ENCODE measurements at regions not wholly inside any gene's neighbourhood (a gene's known extent, or its start where the extent isn't known, plus 50 kb on each side); places are given as distances from the start of the nearest gene placed in this dataset.

DNA sequence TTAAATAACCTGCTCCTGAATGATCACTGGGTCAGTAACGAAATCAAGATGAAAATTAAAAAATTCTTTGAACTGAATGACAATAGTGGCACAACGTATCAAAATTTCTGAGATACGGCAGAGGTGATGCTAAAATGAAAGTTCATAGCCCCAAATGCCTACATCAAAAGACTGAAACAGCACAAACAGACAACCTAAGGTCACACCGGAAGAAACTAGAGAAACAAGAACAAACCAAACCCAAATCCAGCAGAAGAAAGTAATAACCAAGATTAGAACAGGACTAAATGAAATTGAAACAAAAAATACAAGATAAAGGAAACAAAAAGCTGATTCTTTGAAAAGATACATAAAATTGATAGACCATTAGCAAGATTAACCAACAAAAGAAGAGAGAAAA lies 324.1 kb downstream of the RBM26 start:
- no peak for DNase-seq

DNA sequence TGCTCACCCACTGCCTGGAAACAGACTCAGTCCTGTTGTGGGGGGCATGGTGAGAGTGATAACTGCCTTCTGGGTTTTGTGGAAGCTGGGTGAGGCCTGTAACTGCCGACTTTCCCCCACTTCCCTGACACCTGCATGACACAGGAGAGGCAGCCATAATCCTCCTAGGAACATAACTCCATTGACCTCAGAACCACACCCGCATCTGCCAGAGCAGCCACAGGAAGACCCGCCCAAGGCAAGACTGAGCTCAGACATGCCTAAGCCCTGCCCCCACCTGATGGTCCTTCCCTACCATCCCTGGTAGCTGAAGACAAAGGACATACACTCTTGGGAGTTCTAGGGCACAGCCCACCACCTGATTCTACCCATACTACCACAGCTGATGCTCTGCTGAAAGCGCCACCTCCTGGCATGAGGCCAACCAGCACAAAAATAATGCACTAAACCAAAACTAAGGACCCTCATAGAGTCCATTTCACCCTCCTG lies 326.7 kb downstream of the RBM26 start:
- DNase-seq = no peak

DNA sequence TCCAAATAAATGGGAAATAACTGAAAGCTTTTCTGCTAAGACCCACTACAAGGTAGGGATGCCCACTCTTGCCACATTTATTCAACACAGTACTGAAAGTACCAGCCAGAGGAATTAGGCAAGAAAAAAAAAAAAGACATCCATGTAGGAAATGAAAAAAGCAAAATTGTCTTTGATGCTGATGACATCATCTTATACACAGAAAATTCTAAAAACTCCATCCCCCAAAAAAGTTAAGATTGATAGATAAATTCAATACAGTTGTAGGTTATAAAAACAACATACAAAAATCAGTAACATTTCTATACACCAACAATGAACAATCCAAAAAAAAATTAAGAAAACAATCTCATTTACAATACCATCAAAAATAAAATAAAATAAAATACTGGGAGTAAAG lies 330.4 kb downstream of the RBM26 start:
- DNase-seq = no peak

DNA sequence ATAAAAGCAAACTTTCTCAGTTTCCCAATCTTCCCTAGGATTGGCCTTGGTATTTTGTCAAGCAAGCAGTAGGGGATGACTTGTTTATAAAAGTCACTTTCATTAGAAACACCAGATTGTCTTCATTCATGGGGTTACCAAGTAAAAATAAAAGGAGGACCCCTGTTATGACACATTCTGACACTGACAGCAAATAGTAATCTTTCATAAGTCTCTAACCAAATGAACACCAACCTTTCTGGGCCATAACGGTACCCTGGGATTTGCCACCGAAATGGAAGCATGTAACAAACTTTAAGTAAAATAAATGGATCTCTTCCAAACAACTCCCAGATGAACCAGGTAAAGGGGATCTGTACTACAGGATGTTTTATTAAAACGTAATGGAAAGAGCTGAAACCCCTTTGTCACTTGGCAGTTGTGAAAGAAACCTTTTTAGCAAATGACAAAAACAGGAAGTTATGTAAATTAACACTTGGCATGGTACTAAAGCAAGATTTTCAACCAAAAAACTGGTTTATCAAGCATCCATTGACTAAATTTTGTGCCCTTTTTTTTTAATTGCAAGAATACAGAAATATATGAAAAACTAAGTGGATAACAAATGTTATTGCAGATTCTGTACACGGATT lies 335.6 kb downstream of the RBM26 start:
- DNase-seq = no peak

DNA sequence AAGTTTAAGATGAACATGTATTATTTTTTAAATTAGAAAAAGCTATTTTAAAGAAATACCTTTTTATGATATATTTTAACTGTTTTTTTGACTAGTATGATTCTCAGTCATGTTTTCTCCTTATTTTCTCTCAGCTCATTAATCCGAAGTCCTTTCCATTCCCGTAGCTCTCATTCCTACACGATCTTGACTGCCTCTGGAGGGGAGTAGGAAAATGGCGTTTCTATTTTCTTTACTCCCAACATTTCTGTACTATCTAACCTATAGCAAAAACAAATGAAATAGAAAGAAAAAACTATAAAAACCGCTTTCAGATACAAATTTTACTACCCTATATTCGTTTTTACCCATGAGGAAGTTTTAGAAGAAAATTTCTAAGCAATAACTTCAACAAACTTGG lies 343.8 kb downstream of the RBM26 start:
- DNase-seq = no peak

DNA sequence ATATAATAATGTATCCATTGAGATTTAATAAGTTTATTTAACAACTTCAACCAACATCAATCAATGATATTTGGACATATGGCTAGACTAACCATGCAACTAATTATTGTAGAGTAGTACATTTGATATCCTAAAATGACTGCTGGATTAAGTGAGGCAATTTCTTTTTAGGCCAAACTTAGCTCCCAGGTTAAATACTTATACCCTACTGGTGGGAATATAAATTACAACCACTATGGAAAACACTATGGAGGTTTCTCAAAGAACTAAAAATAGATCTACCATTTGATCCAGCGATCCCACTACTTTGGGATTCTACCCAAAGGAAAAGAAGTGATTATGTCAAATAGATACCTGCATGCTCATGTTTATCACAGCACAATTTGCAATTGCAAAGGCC lies 345.8 kb downstream of the RBM26 start:
- no peak for DNase-seq

DNA sequence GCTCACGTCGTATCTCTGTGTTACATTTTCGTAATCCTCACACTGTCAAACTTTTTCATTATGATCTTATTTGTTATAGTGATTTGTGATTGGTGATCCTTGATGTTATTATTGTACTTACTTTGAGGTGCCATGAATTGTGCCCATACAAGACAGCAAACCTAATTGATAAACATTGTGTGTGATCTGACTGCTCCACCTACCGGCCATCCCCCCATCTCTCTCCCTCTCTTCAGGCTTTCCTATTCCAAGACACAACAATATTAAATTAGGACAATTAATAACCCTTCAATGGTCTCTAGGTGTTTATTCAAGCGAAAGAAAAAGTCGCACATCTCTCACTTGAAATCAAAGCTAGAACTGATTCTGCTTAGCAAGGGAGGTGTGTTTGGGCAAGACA lies 349.3 kb downstream of the RBM26 start:
- DNase-seq = no peak

DNA sequence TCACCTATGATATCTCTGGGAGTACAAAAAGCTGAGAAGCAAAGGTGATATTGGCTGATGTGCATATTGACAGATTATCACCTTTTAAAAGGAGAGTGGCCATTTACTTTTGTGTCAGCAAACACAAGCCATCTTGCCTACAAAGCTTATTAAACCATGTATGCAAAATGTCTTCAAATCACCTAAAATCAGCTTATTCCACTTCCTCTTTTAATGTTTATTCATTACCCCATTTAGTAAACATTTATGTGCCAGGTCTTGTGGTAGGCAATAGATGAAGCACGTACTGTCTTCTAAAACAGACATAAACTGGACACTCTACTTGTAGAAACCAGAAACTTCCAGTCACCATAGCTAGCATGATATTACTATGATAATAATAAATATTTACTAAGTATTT lies 354.6 kb downstream of the RBM26 start:
- DNase-seq = no peak

DNA sequence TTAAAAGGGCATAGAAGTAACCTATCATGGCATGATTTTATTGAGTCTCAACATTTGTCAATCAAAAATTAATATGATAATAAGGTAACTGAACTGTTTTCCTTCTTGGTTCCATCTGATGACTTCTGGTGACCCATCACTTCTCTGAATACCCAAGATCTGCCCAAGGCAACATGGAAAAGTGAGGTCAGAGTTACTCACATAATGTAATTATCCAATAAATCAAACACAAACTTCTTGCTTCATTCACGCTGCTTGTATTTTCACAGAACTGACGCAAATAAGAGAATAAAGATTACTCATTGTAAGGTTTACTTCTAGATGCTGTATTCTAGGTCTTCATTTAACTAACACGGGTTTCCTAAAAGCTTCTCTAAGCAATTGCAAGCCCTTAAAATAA lies 361.6 kb downstream of the RBM26 start:
- no peak for DNase-seq

DNA sequence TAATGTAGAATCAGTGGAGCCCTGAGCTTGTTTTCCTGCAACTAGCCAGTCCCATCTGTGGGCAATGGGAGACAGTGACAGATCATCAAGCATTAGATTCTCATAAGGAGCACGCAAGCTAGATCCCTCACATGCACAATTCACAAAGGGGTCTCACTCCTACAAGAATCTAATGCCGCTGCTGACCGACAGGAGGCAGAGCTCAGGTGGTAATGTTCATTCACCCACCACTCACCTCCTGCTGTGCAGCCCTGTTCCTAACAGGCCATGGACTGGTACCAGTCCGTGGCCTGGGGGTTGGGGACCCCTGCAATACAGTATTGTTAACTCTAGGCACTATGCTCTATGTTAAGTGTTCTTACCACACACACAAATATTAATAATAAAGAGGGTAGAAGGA lies 362.8 kb downstream of the RBM26 start:
- no peak for DNase-seq

DNA sequence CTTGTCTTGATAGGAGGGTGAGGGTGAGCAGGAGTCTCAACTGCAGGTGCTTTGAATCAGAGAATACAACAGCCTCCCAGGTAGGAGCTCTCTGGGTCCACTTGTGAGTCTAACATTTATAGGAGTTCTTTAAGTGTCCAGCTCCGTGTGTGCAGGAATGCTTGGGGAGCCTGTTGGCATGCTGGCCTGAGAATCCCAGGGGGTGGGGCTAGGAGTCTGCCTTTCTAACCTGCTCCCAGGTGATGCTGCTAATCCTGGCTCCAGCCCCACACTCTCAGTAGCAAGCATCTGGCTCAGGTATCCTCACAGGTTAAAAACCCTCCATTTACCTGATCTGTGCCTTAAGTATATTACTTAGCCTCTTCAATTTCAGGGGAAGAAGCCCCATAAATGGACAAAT lies 368.9 kb downstream of the RBM26 start:
- DNase-seq = no peak

DNA sequence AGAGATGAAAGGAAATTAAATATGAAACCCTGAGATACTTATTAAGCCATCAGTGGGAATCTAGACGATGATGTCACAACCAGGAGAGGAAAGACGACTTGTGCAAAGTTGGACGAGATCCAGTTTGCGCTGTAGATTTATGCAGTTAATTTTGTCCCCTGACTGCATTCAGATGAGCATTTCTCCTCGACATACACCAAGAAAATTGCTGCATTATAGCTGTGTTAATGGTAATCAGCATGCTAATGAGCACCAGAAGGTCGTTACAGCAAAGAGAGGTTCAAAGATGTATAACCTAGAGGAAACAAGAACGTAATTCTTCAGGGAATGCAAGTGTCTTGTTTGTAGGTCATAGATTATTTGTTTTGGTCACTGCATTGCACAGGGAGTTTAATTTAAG lies 371.7 kb downstream of the RBM26 start:
- no peak for DNase-seq

DNA sequence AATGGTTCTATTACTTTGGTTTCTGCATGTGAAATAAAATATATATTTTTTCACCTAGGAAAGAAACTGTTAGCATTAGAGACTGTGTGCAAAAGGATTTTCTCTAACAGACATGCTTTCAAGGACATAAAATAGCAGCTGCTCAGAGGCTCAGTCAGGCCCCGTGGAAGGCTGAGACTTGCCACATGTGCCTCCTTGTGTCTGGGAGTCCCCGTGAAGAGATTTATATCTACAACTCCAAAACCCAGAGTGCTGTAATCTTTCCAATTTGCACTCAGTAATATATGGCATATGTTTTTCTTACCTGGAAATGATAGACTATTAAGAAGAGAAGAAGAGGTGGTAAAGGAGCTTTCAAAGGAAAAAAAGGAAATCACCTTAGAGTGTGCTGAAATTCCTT lies 371.6 kb upstream of the OBI1 start:
- no peak for DNase-seq

DNA sequence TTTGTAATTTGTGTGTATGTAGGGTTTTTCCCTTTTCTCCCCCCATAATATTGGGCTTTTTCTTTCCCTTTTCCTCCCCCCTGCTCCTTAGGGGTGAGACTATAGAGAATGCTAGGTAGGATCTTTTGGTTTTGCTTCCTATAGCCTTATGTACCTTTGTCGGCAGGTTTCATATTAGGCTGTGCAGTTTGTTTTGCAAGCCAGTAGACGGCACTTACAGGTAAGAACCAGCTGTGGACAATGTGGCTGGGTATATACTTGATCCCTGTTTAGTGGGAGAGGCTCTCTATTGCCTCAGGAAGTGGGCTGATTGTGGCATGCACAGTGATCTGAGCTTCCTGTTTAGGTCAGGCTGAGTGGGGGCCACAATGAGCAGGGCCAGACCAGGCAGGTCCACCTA lies 359.2 kb upstream of the OBI1 start:
- no peak for DNase-seq

DNA sequence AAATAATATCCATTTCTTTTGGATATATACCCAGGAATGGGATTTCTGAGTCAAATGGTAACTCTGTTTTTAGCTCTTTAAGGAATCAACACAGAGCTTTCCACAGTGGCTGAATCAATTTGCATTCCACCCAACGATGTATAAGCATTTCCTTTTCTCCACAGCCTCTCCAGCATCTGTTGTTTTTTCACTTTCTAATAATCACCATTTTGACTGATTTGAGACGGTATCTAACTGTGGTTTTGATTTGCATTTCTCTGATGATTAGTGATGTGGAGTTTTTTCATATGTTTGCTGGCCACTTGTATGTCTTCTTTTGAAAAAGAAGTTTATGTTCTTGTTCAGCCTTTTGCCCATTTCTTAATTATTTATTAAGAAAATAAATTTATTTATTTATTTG lies 352.2 kb upstream of the OBI1 start:
- no peak for DNase-seq

DNA sequence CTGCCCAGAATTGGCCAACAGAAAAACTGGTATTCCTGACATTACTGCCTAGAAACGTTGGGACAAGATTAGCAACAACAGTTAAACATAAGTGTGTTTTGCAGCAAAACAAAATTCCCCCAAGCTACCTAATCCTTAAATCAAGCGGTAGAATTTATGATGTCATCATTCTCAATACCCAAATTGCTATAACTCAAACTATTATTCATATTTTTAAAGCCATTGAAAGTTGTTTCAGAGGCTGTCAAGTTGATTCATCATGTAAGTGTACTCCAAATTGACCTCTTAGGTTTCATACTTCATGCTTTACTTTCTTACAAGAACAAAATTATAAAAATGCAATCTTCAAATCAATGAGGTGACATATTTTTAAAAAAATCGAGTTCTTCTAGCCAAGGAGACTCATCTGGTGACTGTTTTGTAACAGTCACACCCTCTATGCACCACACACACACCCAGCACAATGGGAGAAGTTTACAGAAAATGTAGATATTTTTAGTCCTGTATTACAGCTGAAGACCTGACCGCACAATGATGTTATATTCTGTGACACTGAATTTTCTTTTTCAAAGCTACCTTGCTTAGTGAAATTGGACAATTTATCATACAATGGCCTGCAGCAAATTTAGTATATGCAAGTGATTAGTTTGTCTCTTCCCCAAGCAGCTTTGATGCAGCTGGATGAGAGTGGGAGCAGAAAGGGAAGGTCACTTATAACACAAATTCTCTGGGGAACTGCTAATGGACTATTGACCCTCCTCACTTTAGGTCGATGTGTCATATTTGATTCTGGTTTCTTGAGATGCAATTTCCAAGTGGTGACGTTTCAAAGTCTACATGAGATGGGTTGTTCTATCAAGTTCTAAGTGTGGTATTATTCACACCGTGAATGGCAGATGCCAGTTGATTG lies 345.3 kb upstream of the OBI1 start:
- no peak for DNase-seq

DNA sequence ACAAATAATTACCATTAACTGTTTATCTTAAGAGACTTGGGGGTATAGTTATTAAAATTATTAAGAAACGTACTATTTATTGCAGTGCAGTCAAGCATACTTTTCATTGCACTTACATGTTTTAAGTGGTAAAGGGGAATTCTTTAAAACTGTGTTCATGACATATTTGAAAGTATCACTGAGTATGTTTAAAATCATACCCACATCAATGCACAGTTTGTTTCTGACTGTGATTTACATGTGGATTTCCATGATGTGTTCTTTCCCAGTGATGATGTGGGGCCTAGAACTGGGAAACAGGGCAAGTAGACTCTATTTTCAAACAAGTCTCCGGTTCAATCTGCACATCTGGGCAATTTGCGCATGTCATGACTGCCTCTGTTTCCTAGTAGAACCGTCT lies 340.5 kb upstream of the OBI1 start:
- no peak for DNase-seq

DNA sequence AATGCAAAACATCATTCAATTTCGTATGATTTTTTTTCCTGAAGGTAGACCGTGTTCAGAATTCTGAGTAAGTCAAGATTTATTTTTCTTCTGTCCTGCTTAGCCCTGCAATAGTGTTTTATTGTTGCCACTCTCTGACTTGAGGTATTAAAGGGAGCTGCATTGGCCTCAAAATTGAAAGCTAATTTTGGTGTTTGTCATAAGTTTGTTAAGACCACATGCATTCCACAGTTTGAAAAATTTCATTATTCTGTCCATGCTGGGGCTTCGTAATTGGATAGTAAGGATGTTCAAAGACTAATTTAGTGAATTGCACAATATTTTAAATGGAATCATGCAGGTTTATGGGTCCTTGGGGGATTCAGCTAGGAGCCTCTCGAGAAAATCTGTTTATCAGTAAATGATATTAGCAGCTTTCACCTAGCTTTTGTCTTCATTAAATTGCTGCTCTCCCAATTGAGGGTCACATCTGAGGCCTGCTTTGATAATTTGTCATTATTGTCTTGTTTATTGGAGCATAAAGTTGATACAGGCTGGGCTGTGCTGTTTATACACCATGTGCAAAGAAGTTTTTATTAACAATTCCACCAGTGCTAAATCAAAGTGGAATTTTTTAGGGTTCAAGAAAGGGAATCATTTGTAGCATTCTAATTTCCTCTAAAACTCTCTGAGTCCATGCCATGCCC lies 339.8 kb upstream of the OBI1 start:
- DNase-seq = no peak

DNA sequence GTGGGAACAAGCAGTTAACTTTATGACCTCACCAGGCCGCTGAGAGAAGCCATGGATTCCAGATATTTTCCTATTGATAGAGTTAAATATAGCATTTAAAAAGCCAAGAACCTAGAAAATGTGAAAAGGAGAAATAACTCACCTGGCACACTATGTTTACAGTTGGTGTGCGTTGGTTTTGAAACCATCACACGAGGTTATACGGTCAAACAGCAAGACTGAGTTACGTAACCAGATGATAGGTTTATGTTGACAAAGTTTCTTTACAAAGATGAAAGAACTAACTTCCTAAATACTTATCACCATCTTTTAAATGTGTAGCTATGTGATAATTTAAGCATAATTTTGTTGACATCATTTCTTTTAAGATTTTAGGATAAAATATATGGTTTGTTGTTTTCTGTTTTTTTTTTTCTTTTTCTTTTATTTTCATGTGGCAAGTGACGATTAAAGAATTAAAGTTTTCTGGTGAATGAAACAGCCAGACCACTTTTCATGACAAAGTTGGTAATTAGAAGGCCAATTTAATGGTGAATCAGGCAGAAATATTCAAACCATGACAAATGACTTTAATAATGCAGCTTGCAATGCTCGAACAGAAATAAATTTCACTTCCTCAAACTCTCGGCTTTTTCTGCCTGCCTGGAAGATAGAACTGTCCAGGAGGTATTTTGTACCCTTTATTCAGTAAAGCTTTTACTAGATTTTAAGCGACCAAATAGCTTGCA lies 339.1 kb upstream of the OBI1 start:
- no peak for DNase-seq

DNA sequence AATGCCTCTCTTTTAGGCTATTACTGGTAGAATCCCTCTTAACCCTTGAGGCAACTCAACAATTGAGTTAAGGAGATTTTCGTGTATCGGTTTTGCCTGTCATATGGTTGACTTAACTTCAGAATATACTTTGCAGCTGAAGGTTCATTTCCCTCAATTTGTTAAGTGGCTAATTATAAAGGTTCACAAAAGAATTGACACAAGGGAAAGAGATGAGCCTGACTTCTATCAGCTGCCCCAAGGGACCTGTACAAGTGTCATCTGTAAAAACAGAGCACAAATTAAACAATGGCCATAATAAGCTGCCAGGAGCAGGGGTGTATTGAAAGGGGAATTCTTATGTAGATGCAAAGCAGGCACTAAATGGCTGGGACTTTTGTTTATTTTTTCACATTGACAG lies 334.8 kb upstream of the OBI1 start:
- no peak for DNase-seq

DNA sequence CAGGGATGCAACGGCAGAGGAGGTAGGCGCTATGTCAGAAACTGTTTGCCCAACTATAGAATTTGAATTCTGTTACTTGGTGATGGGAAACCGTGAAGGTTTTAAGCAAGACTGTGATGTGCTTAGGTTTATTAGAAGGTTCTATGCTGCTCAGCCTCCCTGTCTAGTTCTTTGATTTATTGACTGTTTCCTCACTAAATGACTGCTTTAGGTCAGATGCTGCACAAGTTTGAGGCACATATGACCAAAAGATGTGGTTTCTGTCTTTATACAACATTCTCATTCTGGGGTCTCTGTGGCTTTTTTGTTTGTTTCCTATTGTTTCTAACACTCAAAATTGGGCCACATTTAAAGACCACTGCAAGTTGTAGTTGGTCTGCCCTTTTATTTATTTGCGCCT lies 323.0 kb upstream of the OBI1 start:
- no peak for DNase-seq

DNA sequence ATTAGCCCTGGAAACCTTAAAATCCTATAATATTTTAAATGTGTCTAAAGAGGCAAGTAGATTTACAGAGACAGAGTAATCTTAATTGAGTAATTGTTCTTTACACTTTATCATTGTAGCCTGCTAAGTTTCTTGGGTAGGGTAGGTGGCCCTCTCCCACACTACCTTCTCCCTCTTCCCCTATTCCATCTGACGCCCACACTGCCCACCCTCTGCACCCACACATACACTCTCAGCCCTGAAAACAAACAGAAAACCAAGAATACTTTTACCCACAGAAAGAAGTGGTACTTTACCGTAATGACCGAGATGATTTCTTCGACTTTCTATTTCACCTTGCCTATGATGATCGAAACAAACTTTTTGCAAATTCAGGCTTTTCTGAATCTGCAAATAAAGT lies 320.4 kb upstream of the OBI1 start:
- no peak for DNase-seq

Measured in renal pelvis (tissue), 1 donor.